D721Med (cell line): ENCODE measurements at regions not wholly inside any gene's neighbourhood (a gene's known extent, or its start where the extent isn't known, plus 50 kb on each side); places are given as distances from the start of the nearest gene placed in this dataset.

Experiments used
- DNase-seq: peaks from one replicate; pipeline ENCODE4 v3.0.0; 2011; ENCODE audit warnings: low spot score; ENCODE audit not compliant: insufficient read length
- FAIRE-seq: peaks from 2 replicates; lab custom pipeline; 2011; peaks lifted over from hg19 to GRCh38; lab: Jason Lieb, UNC
- TF ChIP-seq, protein P1 (sequence below): IDR thresholded peaks from 2 replicates; pipeline ENCODE4 v1.5.1; 2012; ENCODE audit warnings: mild to moderate bottlenecking, control low read depth; ENCODE audit not compliant: insufficient read depth; ENCODE audit errors: missing control alignments

GRCh38 chr5:135207866-135208265 lies 173.8 kb upstream of the PITX1 start:
- no peak for FAIRE-seq
- TF ChIP-seq, protein P1, sequence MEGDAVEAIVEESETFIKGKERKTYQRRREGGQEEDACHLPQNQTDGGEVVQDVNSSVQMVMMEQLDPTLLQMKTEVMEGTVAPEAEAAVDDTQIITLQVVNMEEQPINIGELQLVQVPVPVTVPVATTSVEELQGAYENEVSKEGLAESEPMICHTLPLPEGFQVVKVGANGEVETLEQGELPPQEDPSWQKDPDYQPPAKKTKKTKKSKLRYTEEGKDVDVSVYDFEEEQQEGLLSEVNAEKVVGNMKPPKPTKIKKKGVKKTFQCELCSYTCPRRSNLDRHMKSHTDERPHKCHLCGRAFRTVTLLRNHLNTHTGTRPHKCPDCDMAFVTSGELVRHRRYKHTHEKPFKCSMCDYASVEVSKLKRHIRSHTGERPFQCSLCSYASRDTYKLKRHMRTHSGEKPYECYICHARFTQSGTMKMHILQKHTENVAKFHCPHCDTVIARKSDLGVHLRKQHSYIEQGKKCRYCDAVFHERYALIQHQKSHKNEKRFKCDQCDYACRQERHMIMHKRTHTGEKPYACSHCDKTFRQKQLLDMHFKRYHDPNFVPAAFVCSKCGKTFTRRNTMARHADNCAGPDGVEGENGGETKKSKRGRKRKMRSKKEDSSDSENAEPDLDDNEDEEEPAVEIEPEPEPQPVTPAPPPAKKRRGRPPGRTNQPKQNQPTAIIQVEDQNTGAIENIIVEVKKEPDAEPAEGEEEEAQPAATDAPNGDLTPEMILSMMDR: no peak
- DNase-seq: no peak

- FAIRE-seq (no peak), DNase-seq (no peak)
- TF ChIP-seq, protein P1: no peak
Observed at GRCh38 chr5:135206862-135207261, 172.8 kb upstream of the PITX1 start.

DNA sequence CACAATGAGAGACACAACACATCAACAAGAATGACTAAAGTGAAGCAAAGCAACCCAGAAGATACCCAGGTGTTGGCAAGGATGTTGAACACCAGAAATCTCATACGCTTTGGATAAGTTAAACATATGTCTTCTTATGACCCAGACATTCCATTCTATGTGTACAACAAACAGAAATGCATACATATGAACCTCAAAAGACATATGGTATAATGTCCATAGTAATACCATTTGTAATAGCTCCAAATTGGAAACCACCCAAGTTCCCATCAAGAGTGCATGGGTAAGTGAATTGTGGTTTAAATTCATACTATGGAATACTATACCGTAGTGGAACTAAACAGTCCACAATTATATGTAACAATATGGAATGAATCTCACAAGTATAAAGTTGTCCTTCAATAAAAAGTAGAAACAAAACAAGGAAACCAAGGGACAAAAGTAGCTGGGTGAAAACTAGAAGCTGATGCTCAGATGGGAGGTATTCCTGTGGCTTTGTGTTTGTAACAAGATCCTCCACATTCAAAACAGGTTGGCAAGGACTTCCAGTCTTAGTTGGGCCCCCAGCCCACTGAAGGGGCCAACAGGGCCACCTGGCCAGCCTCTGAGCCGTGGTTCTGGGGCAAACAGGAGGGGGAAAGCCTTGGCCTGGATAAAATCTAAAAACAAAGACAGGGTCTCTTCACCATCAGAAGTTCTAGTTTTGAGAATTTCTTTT lies 171.8 kb upstream of the PITX1 start:
- DNase-seq: no peak
- FAIRE-seq: no peak
- TF ChIP-seq, protein P1: no peak

GRCh38 chr5:135204151-135204600 lies 170.1 kb upstream of the PITX1 start:
- TF ChIP-seq, protein P1: peak; percentile 29
- no peak for DNase-seq
- FAIRE-seq: no peak

GRCh38 chr5:135203593-135204036 lies 169.6 kb upstream of the PITX1 start:
- DNase-seq: no peak
- FAIRE-seq: peak; percentile 48
- TF ChIP-seq, protein P1: peak; percentile 44

- TF ChIP-seq, protein P1: no peak
- DNase-seq: no peak
- no peak for FAIRE-seq
Observed at GRCh38 chr5:135203019-135203418, 169.0 kb upstream of the PITX1 start.

GRCh38 chr5:135199919-135200318 lies 165.9 kb upstream of the PITX1 start:
- FAIRE-seq (no peak), DNase-seq (no peak)
- TF ChIP-seq, protein P1: no peak
